Liver (tissue), 8 donors: ENCODE measurements at regions not wholly inside any gene's neighbourhood (a gene's known extent, or its start where the extent isn't known, plus 50 kb on each side); places are given as distances from the start of the nearest gene placed in this dataset.

Source experiments
- DNase-seq: peaks from one replicate; pipeline ENCODE4 v3.0.0-alpha.2; 2017; ENCODE audit warnings: low spot score
- H3K27ac ChIP-seq, 2 donors: one replicate each; pipeline ENCODE4 v1.7.0; 2013; ENCODE audit warnings: inconsistent platforms in 2 of 2, low read length in 2 of 2, control low read depth in 1 of 2, low read depth in 1 of 2, mild to moderate bottlenecking in 1 of 2
- H3K27me3 ChIP-seq, 4 donors: one replicate each; pipeline versions ENCODE4 v1.6.1 to v1.7.0; 2013; ENCODE audit warnings: low read length in 3 of 4, inconsistent platforms in 1 of 4, mild to moderate bottlenecking in 1 of 4, moderate library complexity in 1 of 4; ENCODE audit not compliant: control insufficient read depth in 4 of 4, insufficient read depth in 4 of 4
- H3K36me3 ChIP-seq, 4 donors: one replicate each; pipeline versions ENCODE4 v1.6.1 to v1.7.0; 2013; ENCODE audit warnings: low read length in 3 of 4, mild to moderate bottlenecking in 3 of 4, low read depth in 1 of 4, moderate library complexity in 1 of 4; ENCODE audit not compliant: control insufficient read depth in 4 of 4, insufficient read depth in 3 of 4
- H3K4me1 ChIP-seq, 4 donors: one replicate each; pipeline versions ENCODE4 v1.6.1 to v1.7.0; 2013; ENCODE audit warnings: low read length in 3 of 4, mild to moderate bottlenecking in 3 of 4, moderate library complexity in 1 of 4; ENCODE audit not compliant: control insufficient read depth in 4 of 4, insufficient read depth in 4 of 4
- H3K4me3 ChIP-seq, 3 donors: one replicate each; pipeline versions ENCODE4 v1.6.1 to v1.7.0; 2013; ENCODE audit warnings: low read length in 3 of 3, control low read depth in 1 of 3, low read depth in 1 of 3, mild to moderate bottlenecking in 1 of 3
- H3K9ac ChIP-seq, 2 donors: one replicate each; pipeline ENCODE4 v1.7.0; 2013; ENCODE audit warnings: low read length in 2 of 2, mild to moderate bottlenecking in 2 of 2, moderate library complexity in 2 of 2, control low read depth in 1 of 2, low read depth in 1 of 2
- H3K9me3 ChIP-seq, 4 donors: one replicate each; pipeline versions ENCODE4 v1.6.1 to v1.7.0; 2013; ENCODE audit warnings: low read length in 3 of 4; ENCODE audit not compliant: control insufficient read depth in 4 of 4
- EGR1 ChIP-seq, 2 donors: IDR thresholded peaks; 2 replicates each; pipeline ENCODE4 v1.6.1; 2016 to 2018; ENCODE audit warnings: antibody characterized with exemption in 2 of 2, low read depth in 2 of 2
- FOXA1 ChIP-seq: IDR thresholded peaks from 2 replicates; pipeline ENCODE4 v1.6.1; 2016; ENCODE audit warnings: antibody characterized with exemption
- FOXA2 ChIP-seq: IDR thresholded peaks from 2 replicates; pipeline ENCODE4 v1.6.1; 2016; ENCODE audit warnings: antibody characterized with exemption
- GABPA ChIP-seq, 2 donors: IDR thresholded peaks in 1 of 2; conservative IDR thresholded peaks in 1 of 2; 2 replicates each; pipeline ENCODE4 v1.6.1; 2016; ENCODE audit warnings: antibody characterized with exemption in 2 of 2, mild to moderate bottlenecking in 1 of 2, moderate library complexity in 1 of 2
- HNF4A ChIP-seq, 2 donors: conservative IDR thresholded peaks; 2 replicates each; pipeline ENCODE4 v1.6.1; 2016; ENCODE audit warnings: antibody characterized with exemption in 2 of 2, mild to moderate bottlenecking in 2 of 2
- HNF4G ChIP-seq: IDR thresholded peaks from 2 replicates; pipeline ENCODE4 v1.6.1; 2016; ENCODE audit warnings: antibody characterized with exemption
- JUND ChIP-seq, 2 donors: IDR thresholded peaks; 2 replicates each; pipeline ENCODE4 v1.6.1; 2016; ENCODE audit warnings: antibody characterized with exemption in 2 of 2
- NR2F2 ChIP-seq: IDR thresholded peaks from 2 replicates; pipeline ENCODE4 v1.6.1; 2016; ENCODE audit warnings: antibody characterized with exemption
- RAD21 ChIP-seq, 2 donors: IDR thresholded peaks; 2 replicates each; pipeline ENCODE4 v1.6.1; 2016; ENCODE audit warnings: antibody characterized with exemption in 2 of 2, mild to moderate bottlenecking in 2 of 2
- RXRA ChIP-seq, 2 donors: IDR thresholded peaks; 2 replicates each; pipeline ENCODE4 v1.6.1; 2017 to 2018; ENCODE audit warnings: antibody characterized with exemption in 2 of 2, mild to moderate bottlenecking in 1 of 2
- SP1 ChIP-seq: IDR thresholded peaks from 2 replicates; pipeline ENCODE4 v1.6.1; 2018; ENCODE audit warnings: antibody characterized with exemption, mild to moderate bottlenecking
- TAF1 ChIP-seq: conservative IDR thresholded peaks from 2 replicates; pipeline ENCODE4 v1.6.1; 2016; ENCODE audit warnings: antibody characterized with exemption, mild to moderate bottlenecking
- YY1 ChIP-seq: IDR thresholded peaks from 2 replicates; pipeline ENCODE4 v1.6.1; 2016; ENCODE audit warnings: antibody characterized with exemption, mild to moderate bottlenecking
- WGBS: extraction: QIAGEN DNeasy Blood & Tissue Kit; methylation state at CpG from one replicate; pipeline ENCODE4 v1.1.7; 2013; 5-methylcytosine and 5-hydroxymethylcytosine counted together
- TF ChIP-seq, protein P1 (sequence below): IDR thresholded peaks from 2 replicates; pipeline ENCODE4 v1.6.1; 2016; ENCODE audit warnings: antibody characterized with exemption
- TF ChIP-seq, protein P2 (sequence below): fragments of 150-350 bp; IDR thresholded peaks from 2 replicates; pipeline ENCODE4 v1.5.1; 2017; ENCODE audit warnings: improper control_type of control experiment, low read depth, low read length; ENCODE audit not compliant: missing input control
- TF ChIP-seq, protein P3 (sequence below): IDR thresholded peaks from 2 replicates; pipeline ENCODE4 v1.6.1; 2016; ENCODE audit warnings: antibody characterized with exemption
- TF ChIP-seq, protein P4 (sequence below): IDR thresholded peaks from 2 replicates; pipeline ENCODE4 v1.6.1; 2016; ENCODE audit warnings: antibody characterized with exemption, mild to moderate bottlenecking
- TF ChIP-seq, protein P5 (sequence below): IDR thresholded peaks from 2 replicates; pipeline ENCODE4 v1.6.1; 2016; ENCODE audit warnings: antibody characterized with exemption
- donor health status: healthy.
- donor health status: healthy.
- donor health status: healthy.
- donor health status: healthy.
- donor health status: healthy.

DNA sequence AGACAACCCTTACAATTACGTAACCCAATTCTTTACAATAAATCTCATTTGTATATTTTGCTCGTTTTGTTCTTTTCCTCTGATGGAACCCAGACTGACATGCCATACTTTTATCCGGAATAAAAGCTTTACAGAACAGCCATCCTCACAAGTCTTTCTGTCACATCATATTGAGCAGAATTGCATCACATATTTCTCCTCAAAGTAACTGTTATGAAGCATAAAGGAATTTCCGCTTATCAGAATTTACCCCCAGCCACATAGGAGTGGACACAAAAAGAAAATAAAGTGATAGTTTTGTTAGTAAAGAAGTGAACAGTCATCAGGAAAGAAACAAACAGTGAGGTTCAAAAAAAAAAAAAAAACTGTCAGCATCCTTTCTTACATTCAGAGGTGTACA, 539.5 kb upstream of the LUZP2 start:
- Histone ChIP-seq H3K9ac (no peak overlapping the region), H3K27me3 (no peaks in the 10 kb centered on the region), H3K4me3 (no peak overlapping the region), H3K4me1 (no peaks in the 10 kb centered on the region), H3K27ac (no peak overlapping the region), H3K36me3 (peaks cover 0 to 2% (median 0%) of the 10 kb centered on the region in 4 donors), H3K9me3 (peaks cover 0 to 2% (median 0%) of the 10 kb centered on the region in 4 donors)
- no peak for DNase-seq
- WGBS = 74% methylated on average over 4 of the region's 4 CpGs
- TF ChIP-seq, protein P1, sequence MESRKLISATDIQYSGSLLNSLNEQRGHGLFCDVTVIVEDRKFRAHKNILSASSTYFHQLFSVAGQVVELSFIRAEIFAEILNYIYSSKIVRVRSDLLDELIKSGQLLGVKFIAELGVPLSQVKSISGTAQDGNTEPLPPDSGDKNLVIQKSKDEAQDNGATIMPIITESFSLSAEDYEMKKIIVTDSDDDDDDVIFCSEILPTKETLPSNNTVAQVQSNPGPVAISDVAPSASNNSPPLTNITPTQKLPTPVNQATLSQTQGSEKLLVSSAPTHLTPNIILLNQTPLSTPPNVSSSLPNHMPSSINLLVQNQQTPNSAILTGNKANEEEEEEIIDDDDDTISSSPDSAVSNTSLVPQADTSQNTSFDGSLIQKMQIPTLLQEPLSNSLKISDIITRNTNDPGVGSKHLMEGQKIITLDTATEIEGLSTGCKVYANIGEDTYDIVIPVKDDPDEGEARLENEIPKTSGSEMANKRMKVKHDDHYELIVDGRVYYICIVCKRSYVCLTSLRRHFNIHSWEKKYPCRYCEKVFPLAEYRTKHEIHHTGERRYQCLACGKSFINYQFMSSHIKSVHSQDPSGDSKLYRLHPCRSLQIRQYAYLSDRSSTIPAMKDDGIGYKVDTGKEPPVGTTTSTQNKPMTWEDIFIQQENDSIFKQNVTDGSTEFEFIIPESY = no peak
- TF ChIP-seq NR2F2 (no peak), JUND (IDR thresholded peaks at IDR 0.05) (no peak), TAF1 (no peak), HNF4G (no peak), RAD21 (IDR thresholded peaks at IDR 0.05) (no peak), SP1 (no peak), FOXA1 (no peak), FOXA2 (no peak), HNF4A (conservative IDR thresholded peaks at IDR 0.05) (no peak), YY1 (no peak), GABPA (IDR thresholded peaks at IDR 0.05 in 1 of 2, conservative IDR thresholded peaks at IDR 0.05 in 1 of 2) (no peak), EGR1 (IDR thresholded peaks at IDR 0.05; ENCODE audit: low read depth in 2 of 2) (no peak), RXRA (IDR thresholded peaks at IDR 0.05) (no peak)
- TF ChIP-seq, protein P2, sequence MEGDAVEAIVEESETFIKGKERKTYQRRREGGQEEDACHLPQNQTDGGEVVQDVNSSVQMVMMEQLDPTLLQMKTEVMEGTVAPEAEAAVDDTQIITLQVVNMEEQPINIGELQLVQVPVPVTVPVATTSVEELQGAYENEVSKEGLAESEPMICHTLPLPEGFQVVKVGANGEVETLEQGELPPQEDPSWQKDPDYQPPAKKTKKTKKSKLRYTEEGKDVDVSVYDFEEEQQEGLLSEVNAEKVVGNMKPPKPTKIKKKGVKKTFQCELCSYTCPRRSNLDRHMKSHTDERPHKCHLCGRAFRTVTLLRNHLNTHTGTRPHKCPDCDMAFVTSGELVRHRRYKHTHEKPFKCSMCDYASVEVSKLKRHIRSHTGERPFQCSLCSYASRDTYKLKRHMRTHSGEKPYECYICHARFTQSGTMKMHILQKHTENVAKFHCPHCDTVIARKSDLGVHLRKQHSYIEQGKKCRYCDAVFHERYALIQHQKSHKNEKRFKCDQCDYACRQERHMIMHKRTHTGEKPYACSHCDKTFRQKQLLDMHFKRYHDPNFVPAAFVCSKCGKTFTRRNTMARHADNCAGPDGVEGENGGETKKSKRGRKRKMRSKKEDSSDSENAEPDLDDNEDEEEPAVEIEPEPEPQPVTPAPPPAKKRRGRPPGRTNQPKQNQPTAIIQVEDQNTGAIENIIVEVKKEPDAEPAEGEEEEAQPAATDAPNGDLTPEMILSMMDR = no peak
- TF ChIP-seq, protein P3, sequence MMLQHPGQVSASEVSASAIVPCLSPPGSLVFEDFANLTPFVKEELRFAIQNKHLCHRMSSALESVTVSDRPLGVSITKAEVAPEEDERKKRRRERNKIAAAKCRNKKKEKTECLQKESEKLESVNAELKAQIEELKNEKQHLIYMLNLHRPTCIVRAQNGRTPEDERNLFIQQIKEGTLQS = no peak
- TF ChIP-seq, protein P4, sequence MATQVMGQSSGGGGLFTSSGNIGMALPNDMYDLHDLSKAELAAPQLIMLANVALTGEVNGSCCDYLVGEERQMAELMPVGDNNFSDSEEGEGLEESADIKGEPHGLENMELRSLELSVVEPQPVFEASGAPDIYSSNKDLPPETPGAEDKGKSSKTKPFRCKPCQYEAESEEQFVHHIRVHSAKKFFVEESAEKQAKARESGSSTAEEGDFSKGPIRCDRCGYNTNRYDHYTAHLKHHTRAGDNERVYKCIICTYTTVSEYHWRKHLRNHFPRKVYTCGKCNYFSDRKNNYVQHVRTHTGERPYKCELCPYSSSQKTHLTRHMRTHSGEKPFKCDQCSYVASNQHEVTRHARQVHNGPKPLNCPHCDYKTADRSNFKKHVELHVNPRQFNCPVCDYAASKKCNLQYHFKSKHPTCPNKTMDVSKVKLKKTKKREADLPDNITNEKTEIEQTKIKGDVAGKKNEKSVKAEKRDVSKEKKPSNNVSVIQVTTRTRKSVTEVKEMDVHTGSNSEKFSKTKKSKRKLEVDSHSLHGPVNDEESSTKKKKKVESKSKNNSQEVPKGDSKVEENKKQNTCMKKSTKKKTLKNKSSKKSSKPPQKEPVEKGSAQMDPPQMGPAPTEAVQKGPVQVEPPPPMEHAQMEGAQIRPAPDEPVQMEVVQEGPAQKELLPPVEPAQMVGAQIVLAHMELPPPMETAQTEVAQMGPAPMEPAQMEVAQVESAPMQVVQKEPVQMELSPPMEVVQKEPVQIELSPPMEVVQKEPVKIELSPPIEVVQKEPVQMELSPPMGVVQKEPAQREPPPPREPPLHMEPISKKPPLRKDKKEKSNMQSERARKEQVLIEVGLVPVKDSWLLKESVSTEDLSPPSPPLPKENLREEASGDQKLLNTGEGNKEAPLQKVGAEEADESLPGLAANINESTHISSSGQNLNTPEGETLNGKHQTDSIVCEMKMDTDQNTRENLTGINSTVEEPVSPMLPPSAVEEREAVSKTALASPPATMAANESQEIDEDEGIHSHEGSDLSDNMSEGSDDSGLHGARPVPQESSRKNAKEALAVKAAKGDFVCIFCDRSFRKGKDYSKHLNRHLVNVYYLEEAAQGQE = no peak
- TF ChIP-seq, protein P5, sequence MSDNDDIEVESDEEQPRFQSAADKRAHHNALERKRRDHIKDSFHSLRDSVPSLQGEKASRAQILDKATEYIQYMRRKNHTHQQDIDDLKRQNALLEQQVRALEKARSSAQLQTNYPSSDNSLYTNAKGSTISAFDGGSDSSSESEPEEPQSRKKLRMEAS = no peak
